ENCODE measurements at regions not wholly inside any gene's neighbourhood (a gene's known extent, or its start where the extent isn't known, plus 50 kb on each side); places are given as distances from the start of the nearest gene placed in this dataset.

GRCh38 chr2:7289697-7290096 is 372.5 kb downstream of the RNF144A start:
- no peak for DNase-seq (ENCODE audit: low read depth)

GRCh38 chr2:7292154-7292691 is 375.0 kb downstream of the RNF144A start:
- no peak for DNase-seq (ENCODE audit: low read depth)

DNA sequence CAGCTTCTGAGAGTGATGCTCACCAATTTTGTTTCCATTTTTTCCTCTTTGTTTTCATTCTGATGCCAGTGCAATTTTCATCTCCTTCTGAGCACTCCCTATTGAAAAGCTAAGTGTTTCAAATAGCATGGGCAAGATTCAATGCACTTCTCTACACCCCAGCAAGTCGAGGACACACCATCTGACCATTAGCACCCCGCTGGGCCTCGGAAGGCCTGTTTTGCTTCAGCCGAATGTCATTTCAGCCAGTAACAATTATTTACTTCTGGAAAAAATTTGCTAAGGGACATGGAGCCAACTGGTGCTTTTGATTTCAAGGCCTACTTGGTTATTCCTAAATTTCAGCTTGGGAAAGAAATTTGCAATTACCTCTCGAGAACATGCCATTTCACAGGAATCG is 392.4 kb downstream of the RNF144A start:
- no peak for DNase-seq (ENCODE audit: low read depth)

DNA sequence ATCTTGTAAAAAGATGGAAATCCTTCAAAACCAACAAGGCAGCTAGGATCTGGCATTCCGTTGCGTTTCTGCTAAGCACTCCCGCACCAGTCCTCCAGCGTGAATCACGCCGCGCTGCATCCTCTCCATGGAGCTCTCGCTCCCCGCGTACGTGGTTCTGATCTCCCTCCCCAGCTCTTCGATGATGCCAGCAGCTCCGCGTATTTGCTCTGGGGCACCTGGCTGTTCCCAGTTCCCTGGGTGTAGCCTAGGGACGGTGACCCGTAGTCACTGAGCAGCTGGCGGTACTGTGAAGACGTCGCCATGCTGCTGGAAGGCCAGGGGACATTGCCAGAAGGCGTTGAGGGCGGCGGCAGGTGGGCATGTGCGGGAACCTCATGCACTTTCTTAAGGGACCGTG is 407.5 kb downstream of the RNF144A start:
- no peak for DNase-seq (ENCODE audit: low read depth)

DNA sequence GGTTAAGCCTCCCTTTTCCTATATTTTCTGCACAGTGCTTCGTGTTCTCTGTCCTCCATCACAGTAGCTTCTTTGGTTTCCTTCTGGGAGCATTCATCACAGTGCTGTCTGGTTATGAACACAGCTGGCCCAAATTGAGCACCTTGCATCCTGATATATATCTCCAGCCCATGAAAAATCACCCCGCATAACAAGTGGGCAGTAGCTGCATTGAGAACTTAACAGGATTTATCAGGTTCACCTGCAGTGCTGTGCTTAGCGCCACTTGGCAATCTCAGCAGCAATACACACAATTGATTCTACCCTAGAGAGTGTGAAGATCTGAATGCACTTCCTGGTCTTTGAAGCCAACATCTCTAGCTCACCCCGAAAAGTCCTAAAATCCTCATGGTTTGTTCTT is 408.0 kb downstream of the RNF144A start:
- no peak for DNase-seq (ENCODE audit: low read depth)

GRCh38 chr2:7329465-7329864 is 412.3 kb downstream of the RNF144A start:
- no peak for DNase-seq (ENCODE audit: low read depth)

DNA sequence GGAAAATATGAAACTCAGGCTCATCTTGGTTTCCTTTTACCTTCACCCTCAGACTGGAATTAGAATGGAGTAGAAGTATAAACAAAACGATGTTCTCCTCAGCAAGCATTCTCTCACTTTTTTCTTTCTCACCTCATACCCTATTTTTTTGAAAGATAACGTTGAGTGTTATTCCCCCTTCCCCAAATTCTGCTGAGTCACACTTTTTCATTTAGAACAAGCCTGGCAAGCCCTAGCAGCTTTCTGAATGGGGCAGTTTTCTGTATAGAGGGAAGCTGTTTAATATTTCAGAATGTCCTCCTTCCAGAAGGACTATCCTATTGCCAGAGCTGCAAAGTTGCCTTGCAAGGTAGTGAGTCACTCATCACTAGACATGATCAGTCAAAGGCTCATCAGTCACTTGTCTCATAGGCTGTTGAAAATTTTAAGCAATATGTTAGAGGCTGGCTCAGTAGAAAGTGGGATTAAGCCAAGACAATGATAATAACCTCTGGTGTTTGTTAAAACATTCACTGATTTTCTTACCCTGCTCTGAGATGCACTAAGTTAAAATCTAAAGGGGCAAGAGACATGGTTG is 416.1 kb downstream of the RNF144A start:
- DNase-seq (ENCODE audit: low read depth) = no peak

- DNase-seq (ENCODE audit: low read depth) = no peak
These were observed 416.8 kb downstream of the RNF144A start for GRCh38 chr2:7333960-7334493.

- DNase-seq (ENCODE audit: low read depth) = no peak
These were observed 421.7 kb downstream of the RNF144A start for GRCh38 chr2:7338961-7339360.

- DNase-seq (ENCODE audit: low read depth) = no peak
These were observed 429.1 kb downstream of the RNF144A start for GRCh38 chr2:7346336-7346735.

- no peak for DNase-seq (ENCODE audit: low read depth)
These were observed 431.5 kb downstream of the RNF144A start for GRCh38 chr2:7348761-7349160.

- DNase-seq (ENCODE audit: low read depth) = no peak
These were observed 435.0 kb downstream of the RNF144A start for GRCh38 chr2:7352191-7352590.

DNA sequence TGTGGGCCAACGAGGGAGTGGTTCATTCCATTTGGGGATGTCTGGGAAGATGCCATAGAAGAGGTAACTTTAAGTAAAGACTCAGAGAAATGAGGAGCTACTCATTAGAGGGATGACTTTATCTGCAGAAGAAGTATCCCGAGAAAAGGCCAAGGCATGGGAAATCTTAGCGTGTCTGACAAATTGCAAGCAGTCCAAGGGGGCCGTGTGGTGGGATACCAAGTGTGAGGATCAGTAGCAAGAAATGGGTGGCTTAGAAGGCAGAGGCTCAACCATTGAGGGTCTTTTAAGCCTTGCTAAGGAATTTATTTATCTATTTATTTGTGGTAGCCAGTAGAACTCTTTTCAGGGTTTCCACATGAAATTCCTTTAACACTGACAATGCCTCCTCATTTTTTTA is 436.4 kb downstream of the RNF144A start:
- no peak for DNase-seq (ENCODE audit: low read depth)

GRCh38 chr2:7355781-7356180 is 438.6 kb downstream of the RNF144A start:
- DNase-seq (ENCODE audit: low read depth) = no peak

GRCh38 chr2:7356909-7357584 is 439.8 kb downstream of the RNF144A start:
- no peak for DNase-seq (ENCODE audit: low read depth)

DNA sequence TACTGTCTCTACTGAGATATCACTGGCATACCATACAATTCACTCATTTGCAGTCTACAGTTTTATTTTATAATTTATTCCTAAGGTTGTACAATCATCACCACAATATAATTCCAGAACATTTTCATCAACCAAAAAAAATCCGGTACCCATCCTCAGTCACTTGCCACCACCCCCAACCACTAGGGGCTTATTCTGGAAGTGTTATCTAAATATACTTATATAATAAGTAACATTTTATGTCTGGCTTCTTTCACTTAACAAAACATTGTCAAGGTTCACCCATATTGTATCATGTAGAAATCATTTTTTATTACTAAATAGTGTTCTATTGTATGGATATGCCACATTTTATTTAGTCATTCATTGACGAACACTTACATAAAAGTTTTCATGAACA is 440.8 kb downstream of the RNF144A start:
- DNase-seq (ENCODE audit: low read depth) = no peak

DNA sequence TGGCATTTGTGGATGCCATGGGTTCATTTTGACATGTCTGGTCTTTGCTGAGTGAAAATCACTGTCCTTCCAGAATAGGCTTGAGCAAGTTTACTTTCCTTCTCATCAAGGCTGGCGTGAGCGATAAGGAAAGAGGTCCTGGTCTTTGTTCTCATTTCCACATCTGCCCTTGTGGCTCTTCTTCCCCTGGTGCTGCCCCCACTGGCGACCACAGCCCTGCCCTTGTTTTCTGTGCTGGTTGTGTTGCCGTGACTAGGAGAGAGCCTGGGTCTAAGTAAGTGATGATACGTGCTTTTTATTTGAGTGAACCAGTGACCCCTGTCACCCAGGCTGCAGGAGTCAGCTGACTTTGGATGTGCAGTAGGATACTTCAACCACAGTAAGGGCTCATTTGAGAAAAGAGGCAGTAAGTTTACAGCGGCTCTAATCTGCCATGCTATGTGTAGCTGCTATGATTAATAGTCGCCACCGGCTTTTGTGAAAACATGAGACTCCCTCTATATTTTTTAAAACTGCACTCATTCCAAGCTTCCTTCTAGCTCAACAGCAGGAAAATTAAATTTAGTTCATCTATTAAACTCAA is 441.7 kb downstream of the RNF144A start:
- DNase-seq (ENCODE audit: low read depth) = no peak

GRCh38 chr2:7363906-7364305 is 446.7 kb downstream of the RNF144A start:
- no peak for DNase-seq (ENCODE audit: low read depth)

GRCh38 chr2:7368211-7368610 is 451.0 kb downstream of the RNF144A start:
- no peak for DNase-seq (ENCODE audit: low read depth)

DNA sequence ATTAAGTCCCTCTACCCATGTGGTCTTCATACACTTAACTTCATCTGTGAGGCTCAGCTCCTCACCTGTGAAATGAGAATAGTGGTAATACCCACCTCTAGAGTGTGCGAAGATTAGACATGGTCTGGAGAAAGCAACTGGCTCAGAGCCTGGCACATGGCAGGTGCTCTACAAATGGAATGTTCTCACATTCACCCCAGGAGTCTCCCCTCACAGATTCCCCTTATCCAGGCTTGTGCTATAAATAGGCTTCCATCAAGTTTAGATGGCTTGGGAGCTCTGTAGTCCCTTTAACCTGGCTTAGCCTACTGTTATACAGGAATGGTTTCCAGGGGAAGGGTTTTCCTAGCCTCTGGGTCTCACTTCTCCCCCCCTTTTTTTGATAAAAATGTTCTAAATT is 455.9 kb downstream of the RNF144A start:
- no peak for DNase-seq (ENCODE audit: low read depth)

DNA sequence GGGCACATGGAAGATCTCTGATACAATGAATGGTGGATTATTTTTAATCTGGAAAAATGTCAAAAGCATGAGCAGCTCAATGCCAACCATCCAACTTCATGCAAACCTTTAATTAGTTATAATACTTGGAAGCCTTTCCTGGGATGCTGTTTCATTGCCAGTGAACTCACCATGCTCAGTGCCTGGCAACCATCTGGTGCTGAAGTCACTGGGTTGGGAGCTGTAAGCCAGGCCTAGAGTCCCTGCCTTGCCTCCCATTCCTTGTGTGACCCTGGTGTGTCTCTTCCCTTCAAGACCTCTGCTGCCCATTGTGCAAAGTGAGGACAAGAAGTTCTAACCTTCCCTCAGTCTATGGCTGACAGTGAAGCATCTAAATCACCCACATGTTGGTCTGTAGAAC is 458.7 kb downstream of the RNF144A start:
- DNase-seq (ENCODE audit: low read depth) = no peak

DNA sequence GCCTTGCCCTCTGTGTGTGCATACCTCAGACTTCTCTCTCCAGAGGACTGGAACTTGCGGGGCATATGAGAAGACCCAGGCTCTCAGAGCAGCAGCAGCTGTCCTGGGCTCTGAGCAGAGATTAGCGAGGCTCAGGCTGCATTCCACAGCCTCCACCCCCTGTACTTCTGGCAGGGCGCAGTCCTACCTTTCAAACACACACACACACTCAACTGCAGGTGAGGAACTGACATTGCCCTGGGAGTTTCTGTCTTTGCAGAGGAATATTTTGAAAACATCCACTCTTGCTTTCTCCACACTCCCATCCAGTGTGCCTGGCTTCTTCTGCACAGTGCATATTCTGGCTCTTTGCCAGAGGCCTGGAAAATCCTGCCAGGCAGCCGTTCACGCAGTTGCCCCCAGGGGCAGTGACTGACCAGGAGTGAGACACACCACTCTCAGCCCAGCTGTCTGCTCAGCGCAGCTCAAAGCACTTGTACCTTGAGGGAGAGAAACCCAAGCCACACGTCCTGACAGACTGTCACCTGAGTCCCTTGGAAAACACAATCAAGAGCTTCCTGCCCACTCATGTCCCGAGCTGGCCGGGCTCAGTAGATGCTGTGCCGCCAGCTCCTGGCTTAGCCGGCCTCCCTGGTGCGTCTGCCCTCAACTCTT is 460.8 kb downstream of the RNF144A start:
- no peak for DNase-seq (ENCODE audit: low read depth)

- no peak for DNase-seq (ENCODE audit: low read depth)
These were observed 461.4 kb downstream of the RNF144A start for GRCh38 chr2:7378591-7378990.

Measured in stimulated activated CD8-positive, alpha-beta memory T cell treated with anti-CD3 and anti-CD28 coated beads, Interleukin-12 subunit alpha, Interleukin-12 subunit beta, amount 100 ng/mL, for 4 hours (primary cell).